NB4 (cell line): ENCODE measurements at regions not wholly inside any gene's neighbourhood (a gene's known extent, or its start where the extent isn't known, plus 50 kb on each side); places are given as distances from the start of the nearest gene placed in this dataset.

Source experiments
- DNase-seq: peaks from one replicate; pipeline ENCODE4 v3.0.0; 2010; ENCODE audit warnings: low read depth
- H3K4me3 ChIP-seq: one replicate; pipeline ENCODE4 v1.5.1; 2011; ENCODE audit warnings: mild to moderate bottlenecking, low read depth, low read length, moderate library complexity
- CTCF ChIP-seq: IDR thresholded peaks from one replicate; pipeline ENCODE4 v1.5.1; 2012; ENCODE audit warnings: low read depth, low read length
- MYC ChIP-seq: IDR thresholded peaks from 2 replicates; pipeline ENCODE4 v1.6.1; 2011; ENCODE audit warnings: low read depth, low read length
- POLR2A ChIP-seq: IDR thresholded peaks from 2 replicates; pipeline ENCODE4 v1.6.1; 2011; ENCODE audit warnings: mild to moderate bottlenecking; ENCODE audit not compliant: insufficient read length; ENCODE audit errors: extremely low read depth
- TF ChIP-seq, protein P1 (sequence below): IDR thresholded peaks from 2 replicates; pipeline ENCODE4 v1.6.1; 2011; ENCODE audit warnings: low read depth, low read length

- no peak for TF ChIP-seq POLR2A
- no peak for DNase-seq
Measured at GRCh38 chrX:115929480-115929879, 241.1 kb upstream of the AGTR2 start.

DNA sequence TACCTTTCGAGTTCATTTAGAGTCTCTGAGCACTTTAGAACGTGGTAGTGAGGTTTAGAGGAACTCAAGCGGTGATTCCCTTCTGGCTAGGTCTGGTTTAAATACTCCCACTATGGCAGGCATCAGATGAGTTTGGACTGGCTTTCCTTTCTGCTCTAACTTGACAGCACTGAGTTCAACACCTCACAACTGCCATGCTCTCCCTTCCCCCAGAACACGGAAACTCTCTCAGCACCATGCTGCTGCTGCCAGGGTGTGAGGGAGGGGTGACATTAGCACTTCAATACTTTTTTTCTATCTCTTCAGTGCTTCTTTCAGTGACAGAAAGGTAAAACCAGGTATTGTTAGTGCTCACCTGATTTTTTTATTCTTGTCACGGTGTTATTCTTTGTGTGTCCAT is 234.5 kb upstream of the AGTR2 start:
- no peak for TF ChIP-seq POLR2A
- H3K4me3 ChIP-seq, result no peak overlapping the region
- DNase-seq, result no peak

More at GRCh38 chrX:115929480-115929879, 241.1 kb upstream of the AGTR2 start:
- no peak overlapping the region for H3K4me3 ChIP-seq

- TF ChIP-seq MYC (no peak), POLR2A (no peak), CTCF (no peak)
- TF ChIP-seq, protein P1, sequence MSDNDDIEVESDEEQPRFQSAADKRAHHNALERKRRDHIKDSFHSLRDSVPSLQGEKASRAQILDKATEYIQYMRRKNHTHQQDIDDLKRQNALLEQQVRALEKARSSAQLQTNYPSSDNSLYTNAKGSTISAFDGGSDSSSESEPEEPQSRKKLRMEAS, result no peak
- H3K4me3 ChIP-seq, result no peak overlapping the region
- peak; percentile 8 for DNase-seq
Measured at GRCh38 chrX:115939070-115939469, 231.5 kb upstream of the AGTR2 start.

DNA sequence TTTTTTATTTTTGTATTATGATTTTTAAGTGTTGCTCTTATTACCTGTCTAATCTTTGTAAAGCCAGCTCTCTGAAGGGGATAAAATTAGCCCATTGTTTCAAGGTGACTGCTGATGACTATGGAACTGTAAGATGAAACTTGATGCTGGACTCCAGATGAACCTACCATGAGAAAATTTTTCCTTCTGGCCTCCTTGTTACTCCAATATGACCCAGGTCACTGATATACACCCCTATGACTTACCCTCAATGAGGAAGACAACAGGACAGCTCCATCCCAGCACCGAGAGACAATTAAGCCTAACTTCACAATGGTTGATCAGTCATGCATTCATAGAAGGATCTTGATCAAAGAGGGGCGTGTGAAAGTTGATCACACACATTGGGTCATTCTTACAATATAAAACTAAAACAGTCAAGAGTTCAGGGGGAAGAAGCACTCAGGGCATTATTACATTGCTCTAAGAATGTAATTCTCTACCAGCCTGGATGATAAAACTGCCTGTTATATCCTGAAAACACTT is 230.8 kb upstream of the AGTR2 start:
- no peak for TF ChIP-seq CTCF
- TF ChIP-seq MYC, result no peak
- no peak for TF ChIP-seq POLR2A
- TF ChIP-seq, protein P1, result no peak
- H3K4me3 ChIP-seq, result no peak overlapping the region
- no peak for DNase-seq

- TF ChIP-seq CTCF (no peak), POLR2A (no peak), MYC (no peak)
- TF ChIP-seq, protein P1, result no peak
- no peak for DNase-seq
- H3K4me3 ChIP-seq, result no peak overlapping the region
Measured at GRCh38 chrX:115940348-115940747, 230.2 kb upstream of the AGTR2 start.

- TF ChIP-seq MYC (no peak), CTCF (peak; percentile 32)
- no peak overlapping the region for H3K4me3 ChIP-seq
- DNase-seq, result peak; percentile 68
Measured at GRCh38 chrX:115940888-115941332, 229.6 kb upstream of the AGTR2 start.

GRCh38 chrX:115941388-115941787 is 229.2 kb upstream of the AGTR2 start:
- H3K4me3 ChIP-seq, result no peak overlapping the region
- TF ChIP-seq POLR2A, result no peak
- TF ChIP-seq, protein P1, result no peak
- no peak for TF ChIP-seq CTCF
- TF ChIP-seq MYC, result no peak
- DNase-seq, result no peak
